22Rv1 (cell line): ENCODE measurements at regions not wholly inside any gene's neighbourhood (a gene's known extent, or its start where the extent isn't known, plus 50 kb on each side); places are given as distances from the start of the nearest gene placed in this dataset.

Experiments
- ZFX ChIP-seq: fragments of 450-650 bp; IDR thresholded peaks from 2 replicates; pipeline ENCODE4 v1.6.1; 2017; ENCODE audit warnings: antibody characterized with exemption, borderline replicate concordance
- TF ChIP-seq, protein P1 (sequence below): fragments of 450-650 bp; IDR thresholded peaks from 2 replicates; pipeline ENCODE4 v1.5.1; 2017; ENCODE audit warnings: mild to moderate bottlenecking

DNA sequence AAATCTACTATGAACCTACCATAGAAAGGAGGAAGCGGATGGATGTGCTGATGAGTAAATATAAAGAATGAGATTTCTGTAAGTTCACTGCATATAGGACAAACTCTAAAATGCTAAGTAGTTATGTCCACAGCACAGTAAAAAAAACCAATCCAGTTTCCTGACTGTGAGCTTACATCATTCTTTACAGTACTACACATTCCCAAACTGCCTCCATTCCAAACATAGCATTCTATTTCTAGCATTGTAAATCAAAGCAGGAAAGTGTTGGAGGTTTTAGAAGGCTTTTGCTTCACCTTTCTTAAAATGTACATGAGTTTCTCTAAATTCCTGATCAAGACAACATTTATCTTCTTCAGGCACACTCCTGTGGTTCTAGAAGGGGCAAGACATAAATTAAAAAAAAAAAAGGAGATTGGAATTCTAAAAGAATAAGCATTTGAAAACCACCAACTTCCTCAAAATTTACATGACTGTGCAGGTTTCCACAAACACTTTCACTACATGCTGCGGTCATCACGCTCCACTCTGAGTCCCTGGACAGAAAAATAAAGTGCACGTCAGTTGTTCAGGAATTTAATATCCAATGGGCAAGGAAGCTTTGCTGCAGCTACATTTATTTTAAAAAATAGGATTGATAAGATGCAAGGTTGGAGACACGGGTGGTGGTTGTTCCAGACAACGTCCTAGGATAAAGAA lies 297.6 kb upstream of the STS start:
- TF ChIP-seq, protein P1, sequence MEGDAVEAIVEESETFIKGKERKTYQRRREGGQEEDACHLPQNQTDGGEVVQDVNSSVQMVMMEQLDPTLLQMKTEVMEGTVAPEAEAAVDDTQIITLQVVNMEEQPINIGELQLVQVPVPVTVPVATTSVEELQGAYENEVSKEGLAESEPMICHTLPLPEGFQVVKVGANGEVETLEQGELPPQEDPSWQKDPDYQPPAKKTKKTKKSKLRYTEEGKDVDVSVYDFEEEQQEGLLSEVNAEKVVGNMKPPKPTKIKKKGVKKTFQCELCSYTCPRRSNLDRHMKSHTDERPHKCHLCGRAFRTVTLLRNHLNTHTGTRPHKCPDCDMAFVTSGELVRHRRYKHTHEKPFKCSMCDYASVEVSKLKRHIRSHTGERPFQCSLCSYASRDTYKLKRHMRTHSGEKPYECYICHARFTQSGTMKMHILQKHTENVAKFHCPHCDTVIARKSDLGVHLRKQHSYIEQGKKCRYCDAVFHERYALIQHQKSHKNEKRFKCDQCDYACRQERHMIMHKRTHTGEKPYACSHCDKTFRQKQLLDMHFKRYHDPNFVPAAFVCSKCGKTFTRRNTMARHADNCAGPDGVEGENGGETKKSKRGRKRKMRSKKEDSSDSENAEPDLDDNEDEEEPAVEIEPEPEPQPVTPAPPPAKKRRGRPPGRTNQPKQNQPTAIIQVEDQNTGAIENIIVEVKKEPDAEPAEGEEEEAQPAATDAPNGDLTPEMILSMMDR, result no peak
- TF ChIP-seq ZFX, result no peak
